Fibroblast of upper back skin (primary cell): ENCODE measurements at regions not wholly inside any gene's neighbourhood (a gene's known extent, or its start where the extent isn't known, plus 50 kb on each side); places are given as distances from the start of the nearest gene placed in this dataset.

Experiments
- DNase-seq: peaks from one replicate; pipeline ENCODE4 v3.0.0-alpha.2; 2013

- no peak for DNase-seq
Measured at GRCh38 chr11:122441666-122442035, 213.9 kb upstream of the UBASH3B start.

DNA sequence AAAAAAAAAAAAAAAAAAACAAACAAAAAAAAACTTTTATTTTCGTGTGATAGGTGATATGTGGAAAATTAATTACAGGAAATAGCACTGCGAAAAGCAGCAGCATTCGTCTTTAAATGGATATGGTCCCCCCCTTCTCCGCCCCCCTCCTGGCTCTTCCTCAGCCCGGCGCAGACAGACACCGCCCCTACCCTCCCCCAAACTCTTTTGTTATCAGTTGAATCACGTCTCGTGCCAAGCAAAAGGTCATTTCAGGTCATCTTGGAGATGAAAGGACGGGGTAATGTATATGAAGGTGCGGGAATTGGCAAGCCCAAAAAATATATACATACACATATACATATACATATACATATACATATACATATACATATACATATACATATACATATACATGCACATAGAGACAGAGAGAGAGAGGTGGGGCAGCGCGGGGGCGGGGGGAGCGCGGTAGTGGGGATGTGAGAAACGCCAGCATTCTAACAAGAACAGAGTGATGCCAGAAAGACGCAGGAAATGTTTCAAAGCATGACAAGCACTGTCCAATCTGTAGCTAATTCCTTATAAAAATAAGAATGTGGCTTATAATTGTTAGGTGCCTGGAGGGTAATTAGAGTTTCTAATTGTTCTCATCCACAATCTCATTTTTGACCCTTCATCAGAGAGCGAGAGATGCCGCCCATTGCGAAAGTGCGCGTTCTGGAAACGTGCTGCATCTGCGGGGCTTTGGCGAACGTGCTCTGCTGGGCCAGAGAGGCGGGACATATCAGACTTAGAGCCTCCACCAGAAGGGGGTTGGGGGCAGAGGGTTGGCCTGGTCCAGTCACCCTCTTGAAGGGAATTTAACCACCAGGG, 214.5 kb upstream of the UBASH3B start:
- peak; percentile 14 for DNase-seq

GRCh38 chr11:122439866-122440810, 215.4 kb upstream of the UBASH3B start:
- DNase-seq, result peak; percentile 29

DNA sequence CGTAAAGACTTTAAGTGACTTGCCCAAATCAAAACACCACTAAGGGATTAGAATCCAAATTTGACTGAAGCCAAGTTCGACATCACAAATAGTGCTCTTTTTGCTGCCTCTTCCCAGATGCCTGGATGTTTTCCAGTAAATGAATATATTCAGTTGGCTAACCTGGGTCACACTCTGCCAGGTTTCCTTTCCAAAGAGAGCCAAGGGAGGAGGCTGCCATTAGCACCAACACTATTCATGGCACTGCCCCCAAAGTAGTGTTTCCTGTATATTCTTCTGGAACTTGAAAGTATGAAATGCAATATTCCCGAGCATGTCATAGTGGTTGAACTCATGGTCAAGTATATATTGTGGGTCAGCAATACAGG, 219.3 kb upstream of the UBASH3B start:
- DNase-seq, result no peak

DNA sequence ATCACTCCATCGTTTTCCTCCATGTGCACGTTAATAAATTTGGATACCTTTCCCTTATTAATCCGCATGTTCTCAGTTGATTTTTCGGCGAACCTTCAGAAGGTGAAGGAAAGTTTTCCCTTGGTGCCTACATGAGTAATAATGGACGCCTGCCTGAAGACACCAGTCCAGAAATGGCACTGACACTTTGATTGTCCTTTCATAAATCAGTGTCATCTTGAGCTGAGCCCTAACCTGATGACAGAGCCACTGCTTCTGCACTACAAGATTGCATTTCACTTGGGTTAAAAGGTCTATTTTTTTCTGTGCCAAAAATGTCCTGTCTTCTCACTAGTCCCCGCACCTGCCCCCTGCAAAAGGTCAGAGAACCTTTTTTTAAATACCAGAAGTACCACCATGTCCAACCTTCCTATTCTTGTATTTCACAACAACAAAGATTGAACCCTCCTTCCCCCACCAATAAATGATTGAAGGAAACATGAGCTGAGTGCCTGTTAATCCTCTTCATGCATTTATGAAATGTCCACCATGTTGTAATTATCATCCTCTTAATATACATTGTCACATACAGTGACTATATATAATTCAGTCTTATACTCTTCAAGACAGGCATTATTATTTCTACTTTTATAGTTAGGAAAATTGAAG, 219.9 kb upstream of the UBASH3B start:
- DNase-seq, result no peak

GRCh38 chr11:122434786-122435185, 220.7 kb upstream of the UBASH3B start:
- no peak for DNase-seq

GRCh38 chr11:122430490-122430889, 225.0 kb upstream of the UBASH3B start:
- no peak for DNase-seq

DNA sequence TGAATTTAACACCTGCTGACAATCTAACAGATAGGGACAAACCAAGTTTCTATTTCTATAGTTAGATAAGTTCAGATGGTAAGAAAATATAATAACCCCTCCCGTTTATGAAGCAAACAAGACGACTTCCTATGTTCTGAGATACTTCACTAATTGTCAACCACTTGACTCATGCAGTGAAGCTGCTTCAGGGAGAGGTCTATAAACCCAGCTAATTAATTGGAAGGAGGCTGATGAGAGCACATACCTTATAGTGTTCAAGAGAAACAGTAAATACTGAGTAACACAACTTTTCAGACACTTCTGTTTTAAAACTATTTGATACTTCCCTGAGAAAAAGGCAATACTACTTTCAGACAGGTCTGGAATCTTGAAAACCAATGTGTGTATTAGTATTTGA, 229.4 kb upstream of the UBASH3B start:
- DNase-seq, result no peak

GRCh38 chr11:122424636-122425035, 230.9 kb upstream of the UBASH3B start:
- DNase-seq, result no peak

- DNase-seq, result no peak
Measured at GRCh38 chr11:122423886-122424285, 231.6 kb upstream of the UBASH3B start.

DNA sequence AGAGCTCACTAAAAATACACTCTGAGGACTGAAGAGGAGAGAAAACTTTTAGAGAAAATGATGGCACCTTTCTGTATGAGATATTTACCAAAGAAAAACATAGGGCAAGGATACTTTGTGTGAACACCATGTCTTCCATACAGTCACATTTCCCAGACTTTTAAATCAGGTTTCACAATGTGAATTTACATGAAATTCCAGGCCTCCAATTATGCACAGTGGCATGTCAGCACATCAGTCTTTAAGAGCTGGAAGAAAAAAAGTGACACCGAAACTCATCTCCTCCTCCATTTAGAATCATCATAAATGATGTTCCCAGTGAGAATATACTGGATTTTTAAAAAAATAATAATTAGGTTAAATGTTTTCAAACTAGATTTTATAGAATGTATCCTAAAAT, 232.2 kb upstream of the UBASH3B start:
- DNase-seq, result no peak

- peak; percentile 69 for DNase-seq
Measured at GRCh38 chr11:122422682-122423081, 232.8 kb upstream of the UBASH3B start.

DNA sequence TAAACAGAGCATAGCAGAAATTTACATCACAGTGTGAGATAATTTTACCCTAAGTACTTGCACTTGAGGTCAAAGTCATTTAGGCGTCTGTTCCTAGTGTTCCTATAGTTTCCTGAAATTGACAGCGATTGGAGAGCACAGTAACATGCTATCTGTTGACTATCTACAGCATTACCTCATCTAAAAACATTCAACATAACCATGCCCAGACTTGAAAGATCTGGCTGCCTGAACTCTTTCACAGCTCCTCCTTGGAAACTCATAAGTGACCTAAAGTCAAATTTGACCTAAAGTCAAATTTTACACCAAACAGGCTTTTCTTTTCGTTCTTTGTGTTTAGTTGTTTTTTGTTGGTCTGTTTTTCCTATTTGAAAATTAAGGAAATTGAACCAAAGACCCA, 233.8 kb upstream of the UBASH3B start:
- DNase-seq, result no peak

DNA sequence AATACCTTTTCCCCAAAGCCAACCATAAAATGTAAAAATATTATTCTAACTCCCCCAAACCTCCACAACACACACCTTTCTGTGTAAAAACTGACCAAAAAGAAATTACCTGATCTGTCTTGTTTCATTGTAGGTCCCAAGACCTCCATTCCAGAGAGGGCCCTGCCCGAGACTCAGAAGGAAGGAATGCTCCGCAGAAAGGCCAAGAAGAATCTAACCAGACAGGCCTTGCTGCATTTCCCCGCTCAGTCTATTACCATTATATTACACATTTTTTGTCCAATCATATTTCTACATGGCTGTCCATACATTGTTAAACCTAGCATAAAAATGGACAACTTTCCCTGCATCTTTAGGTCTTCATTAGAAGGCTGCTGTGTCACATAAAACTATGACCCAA, 237.5 kb upstream of the UBASH3B start:
- DNase-seq, result no peak

- no peak for DNase-seq
Measured at GRCh38 chr11:122414406-122415018, 241.0 kb upstream of the UBASH3B start.

DNA sequence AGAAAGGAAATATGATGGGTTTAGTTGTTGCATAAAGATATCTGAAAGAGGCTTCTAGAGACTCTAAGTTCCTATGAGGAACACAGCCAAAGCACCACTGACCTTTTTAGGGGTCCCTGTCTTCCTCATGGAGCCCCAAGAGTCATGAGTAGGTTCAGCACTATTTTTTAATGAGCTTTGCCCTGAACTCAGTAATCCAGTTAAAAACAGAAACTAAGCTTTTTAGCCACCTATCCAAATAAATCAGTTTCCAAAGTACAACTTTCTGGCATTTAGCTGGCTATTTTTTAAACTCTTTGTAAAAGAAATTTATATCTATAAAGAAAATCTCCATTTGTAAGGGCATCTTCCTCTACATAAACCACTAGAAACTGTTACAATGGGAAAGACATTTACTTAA, 241.8 kb upstream of the UBASH3B start:
- no peak for DNase-seq

DNA sequence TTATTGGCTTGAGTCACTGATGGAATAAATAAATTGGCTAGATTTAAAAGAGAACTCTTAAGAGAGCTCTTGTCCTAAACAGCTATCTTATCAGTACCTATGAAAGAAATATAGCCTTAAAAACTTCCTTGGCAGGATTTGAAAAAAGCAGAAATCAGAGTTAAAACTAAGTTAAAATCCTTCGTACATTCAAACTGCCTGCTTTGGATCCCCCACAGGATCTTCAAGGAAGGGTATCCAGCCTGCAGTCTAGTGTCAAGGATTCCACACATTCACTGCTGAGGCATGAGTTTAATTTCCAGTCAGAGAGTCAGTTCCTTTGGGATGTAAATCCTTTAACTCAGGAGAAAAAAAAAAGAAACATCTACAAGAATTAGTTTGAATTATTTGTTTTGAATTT, 242.9 kb upstream of the UBASH3B start:
- DNase-seq, result peak; percentile 9

- DNase-seq, result no peak
Measured at GRCh38 chr11:122406466-122406865, 249.1 kb upstream of the UBASH3B start.

DNA sequence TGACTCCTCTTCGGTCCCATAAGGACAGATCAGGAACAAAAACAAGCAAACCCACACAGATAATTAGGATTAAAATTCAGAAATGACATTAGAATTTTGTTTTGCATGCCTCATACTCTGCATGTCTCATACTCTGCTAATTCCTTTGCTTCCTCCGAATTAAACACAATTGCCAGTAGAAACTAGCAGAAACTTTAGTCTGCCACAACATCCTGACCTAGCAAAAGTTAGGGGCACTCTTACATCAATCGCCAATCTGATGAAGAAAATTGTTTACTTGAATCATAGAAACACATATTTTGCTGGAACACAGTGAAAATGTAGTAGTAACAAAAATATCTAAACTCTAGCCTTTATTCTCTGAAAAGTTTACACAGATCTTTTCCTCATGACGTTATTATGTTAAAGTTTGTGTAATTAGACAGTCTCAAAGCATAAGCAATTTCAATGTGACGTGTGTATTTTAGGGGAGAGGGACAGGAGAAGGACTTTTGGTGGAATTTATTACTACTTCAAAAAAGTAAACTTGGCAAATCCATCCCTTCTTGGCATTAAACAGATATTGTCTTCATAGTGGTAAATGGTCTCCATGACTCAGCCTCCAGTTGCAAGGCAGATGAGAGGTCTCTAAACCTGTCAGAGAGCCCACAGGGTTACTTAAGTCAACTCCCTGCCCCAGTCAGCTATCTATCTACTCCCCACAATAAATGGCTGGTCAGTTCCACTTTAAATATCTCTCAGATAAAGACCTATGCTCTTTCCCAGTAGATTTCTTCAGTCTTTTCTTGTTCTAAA, 249.8 kb upstream of the UBASH3B start:
- peak; percentile 22 for DNase-seq

DNA sequence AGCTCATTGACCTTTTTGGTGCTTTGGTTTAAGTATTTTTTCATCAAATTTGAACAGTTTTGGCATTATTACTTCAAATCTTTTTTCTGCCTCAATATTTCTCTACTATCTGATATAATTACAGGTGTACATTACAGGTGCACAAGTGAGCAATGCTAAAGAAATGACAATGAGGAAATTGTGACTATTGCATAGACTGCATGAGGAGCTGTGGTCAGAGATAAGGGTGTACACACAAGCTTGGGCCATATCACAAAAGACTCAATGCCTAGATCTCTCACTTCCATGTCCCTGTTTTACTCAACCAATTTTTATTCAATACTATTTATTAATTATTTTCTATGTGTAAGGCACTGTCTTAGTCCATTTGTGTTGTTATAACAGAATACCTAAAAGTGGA, 251.0 kb upstream of the UBASH3B start:
- DNase-seq, result no peak

DNA sequence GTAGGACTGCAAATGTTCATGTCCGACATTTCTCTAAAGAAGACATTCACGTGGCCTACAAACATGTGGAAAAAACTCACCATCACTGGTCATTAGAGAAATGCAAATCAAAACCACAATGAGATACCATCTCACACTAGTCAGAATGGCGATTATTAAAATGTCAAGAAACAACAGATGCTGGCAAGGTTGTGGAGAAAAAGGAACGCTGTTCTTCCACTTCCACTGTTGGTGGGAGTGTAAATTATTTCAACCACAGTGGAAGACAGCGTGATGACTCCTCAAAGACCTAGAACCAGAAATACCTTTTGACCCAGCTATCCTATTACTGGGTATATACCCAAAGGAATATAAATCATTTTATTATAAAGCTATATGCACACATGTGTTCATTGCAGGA, 253.9 kb upstream of the UBASH3B start:
- peak; percentile 65 for DNase-seq

DNA sequence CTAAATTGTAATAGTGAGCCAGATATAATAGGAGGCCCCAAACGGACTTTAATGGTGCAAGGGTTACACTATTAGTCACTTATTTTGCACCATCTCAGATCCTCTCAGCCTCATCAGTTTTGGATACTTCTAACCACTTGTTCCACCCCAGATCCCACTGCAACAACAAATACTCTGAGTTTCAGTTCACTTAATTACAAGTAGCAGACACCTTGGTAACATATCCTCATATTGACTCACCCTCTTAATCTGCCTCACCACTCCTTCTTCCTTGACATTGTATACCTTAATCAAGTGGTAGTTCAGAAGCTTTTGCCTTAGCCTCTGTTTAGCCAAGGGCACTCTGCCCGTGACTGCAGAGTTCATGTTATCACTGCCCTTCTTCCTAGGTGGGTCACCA, 256.1 kb upstream of the UBASH3B start:
- no peak for DNase-seq
